ENCODE measurements at regions not wholly inside any gene's neighbourhood (a gene's known extent, or its start where the extent isn't known, plus 50 kb on each side); places are given as distances from the start of the nearest gene placed in this dataset.

DNA sequence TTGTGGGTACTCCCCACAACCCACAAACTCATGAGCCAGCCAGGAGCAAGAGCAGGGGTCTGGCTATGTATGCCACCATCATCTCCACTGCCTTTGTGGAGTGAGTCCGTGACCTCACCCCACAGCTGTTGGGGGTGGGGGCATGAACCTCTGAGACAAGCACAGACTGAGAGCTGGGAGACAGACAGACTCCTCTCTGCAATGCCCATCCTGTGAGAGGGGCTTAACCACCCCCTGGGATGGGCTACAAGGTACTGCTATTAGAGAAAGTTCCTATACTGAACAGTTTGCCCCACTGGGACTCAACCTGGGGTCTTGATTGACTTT, 84.5 kb downstream of the PITPNM2 start:
- TF ChIP-seq, protein P1, sequence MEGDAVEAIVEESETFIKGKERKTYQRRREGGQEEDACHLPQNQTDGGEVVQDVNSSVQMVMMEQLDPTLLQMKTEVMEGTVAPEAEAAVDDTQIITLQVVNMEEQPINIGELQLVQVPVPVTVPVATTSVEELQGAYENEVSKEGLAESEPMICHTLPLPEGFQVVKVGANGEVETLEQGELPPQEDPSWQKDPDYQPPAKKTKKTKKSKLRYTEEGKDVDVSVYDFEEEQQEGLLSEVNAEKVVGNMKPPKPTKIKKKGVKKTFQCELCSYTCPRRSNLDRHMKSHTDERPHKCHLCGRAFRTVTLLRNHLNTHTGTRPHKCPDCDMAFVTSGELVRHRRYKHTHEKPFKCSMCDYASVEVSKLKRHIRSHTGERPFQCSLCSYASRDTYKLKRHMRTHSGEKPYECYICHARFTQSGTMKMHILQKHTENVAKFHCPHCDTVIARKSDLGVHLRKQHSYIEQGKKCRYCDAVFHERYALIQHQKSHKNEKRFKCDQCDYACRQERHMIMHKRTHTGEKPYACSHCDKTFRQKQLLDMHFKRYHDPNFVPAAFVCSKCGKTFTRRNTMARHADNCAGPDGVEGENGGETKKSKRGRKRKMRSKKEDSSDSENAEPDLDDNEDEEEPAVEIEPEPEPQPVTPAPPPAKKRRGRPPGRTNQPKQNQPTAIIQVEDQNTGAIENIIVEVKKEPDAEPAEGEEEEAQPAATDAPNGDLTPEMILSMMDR (IDR thresholded peaks at IDR 0.05) = no peak
- TF ChIP-seq POLR2A (IDR thresholded peaks at IDR 0.05) = no peak

Data from Peyer's patch (tissue), 4 donors.